ENCODE measurements at regions not wholly inside any gene's neighbourhood (a gene's known extent, or its start where the extent isn't known, plus 50 kb on each side); places are given as distances from the start of the nearest gene placed in this dataset.

- TF ChIP-seq SUZ12 (IDR thresholded peaks at IDR 0.05; ENCODE audit: extremely low read depth, insufficient read depth, insufficient read length) (no peak), YY1 (IDR thresholded peaks at IDR 0.05; ENCODE audit: insufficient read depth, insufficient read length) (no peak), ZNF274 (IDR thresholded peaks at IDR 0.05; ENCODE audit: low read depth, low read length) (no peak)
Measured at GRCh38 chr1:232404981-232405731, 224.8 kb downstream of the SIPA1L2 start.
